NOMO-1 treated with DMSO at 0.1 percent for 48 hours (cell line): ENCODE measurements at regions not wholly inside any gene's neighbourhood (a gene's known extent, or its start where the extent isn't known, plus 50 kb on each side); places are given as distances from the start of the nearest gene placed in this dataset.
A peak's percentile ranks its signal among the peaks of the same experiment; 100 is the strongest.

ENCODE experiments used
- DNase-seq: peaks from one replicate; lab custom pipeline; 2025; ENCODE audit not compliant: unreplicated experiment; lab: John Stamatoyannopoulos, UW

GRCh38 chrX:97763981-97764380, 880.3 kb downstream of the RPA4 start:
- DNase-seq: no peak

DNA sequence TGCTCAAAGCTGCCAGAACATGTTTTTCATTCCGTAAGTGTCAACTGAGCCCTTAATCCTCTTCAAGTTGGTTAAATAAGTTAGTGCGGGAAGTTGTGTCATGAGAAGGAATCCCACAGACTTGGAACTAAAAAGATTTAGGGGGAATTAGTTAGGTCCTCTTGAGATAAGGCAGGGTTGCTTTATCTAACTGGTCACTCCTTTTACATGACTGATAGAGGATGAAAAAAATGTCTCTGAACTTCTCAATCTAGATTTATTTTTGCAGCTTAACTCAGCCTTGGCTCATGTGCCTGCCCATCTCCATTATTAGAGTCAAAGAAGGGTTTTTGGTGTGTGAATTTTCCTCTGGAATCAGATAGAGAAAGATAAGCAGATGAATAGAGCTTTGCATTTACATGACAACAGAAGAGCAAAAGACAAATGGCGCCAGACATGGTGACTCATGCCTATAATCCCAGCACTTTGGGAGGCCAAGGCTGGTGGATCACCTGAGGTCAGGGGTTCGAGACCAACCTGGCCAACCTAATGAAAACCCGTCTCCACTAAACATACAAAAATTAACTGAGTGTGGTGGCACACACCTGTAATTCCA, 882.9 kb downstream of the RPA4 start:
- DNase-seq: no peak

DNA sequence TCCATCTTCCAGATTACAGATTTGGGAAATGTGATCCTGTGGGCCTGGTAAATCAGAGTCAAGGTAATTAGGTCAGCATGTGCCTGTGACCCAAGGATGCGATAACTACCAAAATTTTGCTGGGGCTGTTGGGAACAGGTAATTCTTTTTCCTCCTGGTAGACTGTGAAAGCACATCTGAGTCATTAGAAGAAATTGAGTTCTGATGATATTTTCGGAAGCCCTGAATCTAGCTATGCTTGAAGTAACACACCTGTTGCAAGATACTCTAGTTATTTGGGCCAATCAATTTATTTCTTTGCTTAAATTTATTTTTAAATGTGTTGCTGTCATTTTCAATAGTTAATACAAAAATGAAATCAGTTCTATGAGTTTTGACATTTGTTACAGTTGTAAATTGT, 903.6 kb downstream of the RPA4 start:
- no peak for DNase-seq

DNA sequence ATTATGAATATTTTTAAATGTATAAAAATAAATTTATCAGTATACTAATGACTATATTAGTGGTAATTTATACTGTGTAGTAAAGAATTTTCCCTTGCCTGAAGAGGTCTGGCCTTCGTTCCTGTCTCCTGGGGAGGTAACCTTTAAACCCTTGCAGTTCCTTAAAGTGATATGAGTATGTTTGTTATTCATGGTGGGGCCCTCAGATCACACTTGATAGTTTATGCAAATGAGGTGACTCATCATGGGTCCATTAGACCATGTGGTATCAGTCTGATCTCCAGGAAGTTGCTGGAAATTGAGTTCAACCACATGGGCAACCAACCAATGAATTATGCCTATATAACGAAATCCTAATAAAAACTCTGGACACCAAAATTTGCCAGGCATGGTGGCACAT, 904.1 kb downstream of the RPA4 start:
- DNase-seq: no peak

- peak; percentile 59 for DNase-seq
Observed at GRCh38 chrX:97790850-97791249, 907.1 kb downstream of the RPA4 start.

DNA sequence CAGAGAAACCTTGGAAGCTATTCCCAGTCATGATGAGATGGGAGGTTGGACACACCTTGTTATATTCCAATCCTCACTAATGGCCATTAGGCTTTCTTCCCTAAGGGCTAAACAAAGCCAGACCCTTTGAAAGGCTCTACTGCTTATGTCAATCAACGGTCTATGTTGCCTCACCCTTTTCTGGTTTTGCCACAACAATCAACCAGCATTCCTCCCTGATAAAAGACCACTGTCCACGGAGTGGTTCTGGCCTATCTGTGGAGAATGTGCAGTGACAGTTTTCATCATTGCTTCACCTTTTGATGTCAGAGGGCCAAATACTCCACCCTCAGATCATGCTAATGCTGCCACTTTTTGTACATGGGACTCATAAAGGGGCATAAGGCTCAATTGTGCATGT, 913.4 kb downstream of the RPA4 start:
- no peak for DNase-seq

DNA sequence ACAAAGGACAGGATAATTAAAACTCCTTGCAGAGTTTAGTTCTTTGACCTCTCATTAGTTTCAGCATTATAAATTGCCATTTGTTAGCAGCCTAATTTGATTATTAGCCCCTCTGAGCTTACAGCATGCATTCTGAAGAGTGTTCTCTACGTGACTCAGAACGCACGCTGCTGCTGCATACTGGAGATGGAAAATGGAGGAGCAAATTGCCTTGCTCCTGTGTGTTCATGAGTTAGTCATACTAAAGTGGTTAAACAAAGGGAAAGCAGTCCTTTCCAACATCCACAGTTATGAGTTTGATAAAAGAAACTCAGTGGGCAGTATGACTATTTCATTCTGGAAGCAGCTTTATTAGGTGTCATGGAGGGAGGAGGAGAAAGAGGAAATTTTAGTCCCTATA, 922.5 kb downstream of the RPA4 start:
- no peak for DNase-seq

- no peak for DNase-seq
Observed at GRCh38 chrX:97806946-97807345, 923.2 kb downstream of the RPA4 start.

- DNase-seq: no peak
Observed at GRCh38 chrX:97820170-97820569, 936.5 kb downstream of the RPA4 start.

- no peak for DNase-seq
Observed at GRCh38 chrX:97828471-97828870, 944.8 kb downstream of the RPA4 start.

- DNase-seq: no peak
Observed at GRCh38 chrX:97835969-97836368, 952.3 kb downstream of the RPA4 start.

- DNase-seq: no peak
Observed at GRCh38 chrX:97841544-97842179, 958.0 kb downstream of the RPA4 start.

- DNase-seq: no peak
Observed at GRCh38 chrX:97842468-97843199, 958.9 kb downstream of the RPA4 start.

GRCh38 chrX:97843200-97843811, 959.6 kb downstream of the RPA4 start:
- DNase-seq: no peak

DNA sequence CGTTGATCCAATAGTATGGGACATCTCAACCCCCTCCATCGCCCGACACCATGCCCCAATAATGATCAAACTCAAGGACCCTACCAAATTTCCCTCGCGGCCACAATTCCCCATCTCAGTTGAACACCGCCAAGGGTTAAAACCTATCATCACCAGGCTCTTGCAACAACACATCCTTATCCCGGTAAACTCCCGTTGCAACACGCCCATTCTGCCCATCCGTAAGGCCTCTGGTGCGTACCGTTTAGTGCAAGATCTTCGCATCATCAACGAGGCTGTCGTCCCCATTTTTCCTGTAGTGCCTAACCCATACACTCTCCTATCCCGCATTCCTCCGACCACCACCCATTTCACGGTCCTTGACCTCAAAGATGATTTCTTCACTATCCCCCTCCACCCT, 960.5 kb downstream of the RPA4 start:
- no peak for DNase-seq

DNA sequence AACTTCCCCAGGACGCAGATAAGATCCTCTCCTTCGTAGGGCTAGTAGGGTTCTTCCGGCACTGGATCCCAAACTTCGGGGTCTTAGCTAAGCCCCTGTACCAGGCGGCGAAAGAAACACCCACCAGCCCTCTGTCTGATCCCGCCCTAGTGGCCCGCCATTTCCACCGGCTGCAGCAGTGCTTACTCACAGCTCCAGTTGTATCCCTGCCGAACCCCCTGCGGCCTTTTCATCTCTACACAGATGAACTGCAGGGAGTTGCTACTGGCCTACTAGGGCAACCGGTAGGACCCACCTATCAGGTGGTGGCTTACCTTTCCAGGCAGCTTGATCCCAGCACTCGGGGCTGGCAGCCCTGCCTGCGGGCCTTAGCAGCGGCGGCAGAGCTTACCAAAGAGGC, 961.2 kb downstream of the RPA4 start:
- no peak for DNase-seq

GRCh38 chrX:97845451-97845850, 961.7 kb downstream of the RPA4 start:
- no peak for DNase-seq

DNA sequence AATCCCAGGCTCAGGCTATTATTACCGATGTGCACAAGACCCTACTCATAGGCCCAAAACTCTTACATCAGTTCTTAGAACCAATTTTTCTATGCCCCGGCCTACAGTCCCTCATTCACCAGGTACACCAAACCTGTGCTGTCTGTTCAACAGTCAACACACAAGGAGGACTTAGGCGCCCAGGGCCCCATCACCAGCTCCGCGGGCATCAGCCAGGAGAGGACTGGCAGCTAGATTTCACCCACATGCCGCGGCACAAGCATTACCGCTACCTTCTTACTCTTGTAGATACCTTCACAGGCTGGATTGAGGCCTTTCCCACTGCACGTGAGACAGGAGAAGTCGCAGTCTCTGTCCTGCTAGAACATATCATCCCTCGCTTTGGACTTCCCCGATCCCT, 962.5 kb downstream of the RPA4 start:
- DNase-seq: no peak

DNA sequence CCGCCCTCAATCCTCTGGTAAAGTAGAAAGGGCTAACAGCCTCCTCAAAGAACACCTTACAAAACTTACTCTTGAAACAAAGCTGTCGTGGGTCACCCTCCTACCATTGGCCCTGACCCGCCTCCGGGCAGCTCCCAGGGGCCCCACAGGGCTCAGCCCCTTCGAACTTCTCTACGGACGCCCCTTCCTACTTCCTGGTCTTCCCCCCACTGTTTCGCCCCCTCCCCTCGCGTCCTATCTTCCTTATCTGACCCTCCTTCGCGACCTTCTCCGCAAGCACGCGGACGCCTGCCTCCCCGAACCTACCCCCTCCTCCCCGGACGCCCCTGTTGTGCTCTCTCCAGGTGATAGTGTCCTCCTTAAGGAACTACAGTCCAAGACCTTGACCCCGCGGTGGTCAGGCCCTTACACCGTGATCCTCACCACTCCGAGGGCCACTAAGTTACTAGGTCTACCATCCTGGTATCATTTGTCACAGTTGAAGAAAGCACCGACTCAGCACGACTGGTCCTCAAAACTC, 963.1 kb downstream of the RPA4 start:
- no peak for DNase-seq

- no peak for DNase-seq
Observed at GRCh38 chrX:97847885-97848679, 964.4 kb downstream of the RPA4 start.

DNA sequence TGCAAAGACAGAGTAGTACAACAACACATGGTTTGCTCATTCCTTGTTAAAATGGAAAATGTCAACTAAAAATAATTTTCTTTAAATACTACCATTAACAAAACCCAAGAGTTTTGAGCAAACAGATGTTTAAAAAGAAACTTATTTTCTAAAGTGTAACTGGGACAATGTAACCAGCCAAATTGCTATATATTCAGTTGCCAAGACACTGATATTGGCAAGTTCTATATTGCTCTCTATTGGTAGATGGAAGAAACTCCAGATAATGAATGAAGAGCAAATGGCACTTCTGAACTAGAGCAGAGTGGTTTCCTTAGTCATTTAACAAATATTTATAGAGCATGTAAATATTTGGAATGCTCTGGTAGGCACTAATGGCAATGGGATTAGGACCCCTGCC, 966.2 kb downstream of the RPA4 start:
- DNase-seq: no peak
